Mucosa of descending colon (tissue), 3 donors: ENCODE measurements at regions not wholly inside any gene's neighbourhood (a gene's known extent, or its start where the extent isn't known, plus 50 kb on each side); places are given as distances from the start of the nearest gene placed in this dataset.

Source experiments
- ATAC-seq: fragments of 200-7000 bp; cut with Tn5 transposase; one replicate; pipeline ENCODE4 v1.9.1; 2020; ENCODE audit warnings: mild to moderate bottlenecking, moderate library complexity
- DNase-seq, 3 donors: peaks; one replicate each; pipeline ENCODE4 v3.0.0-alpha.2; 2020
- H3K36me3 ChIP-seq: fragments of 200-600 bp; one replicate; pipeline ENCODE4 v1.8.0; 2021; ENCODE audit warnings: low read depth, mild to moderate bottlenecking
- H3K4me1 ChIP-seq: fragments of 200-600 bp; one replicate; pipeline ENCODE4 v1.8.0; 2021; ENCODE audit warnings: low read depth, mild to moderate bottlenecking
- H3K4me3 ChIP-seq: fragments of 200-600 bp; one replicate; pipeline ENCODE4 v1.8.0; 2021; ENCODE audit warnings: mild to moderate bottlenecking
- H3K9me3 ChIP-seq: fragments of 200-600 bp; one replicate; pipeline ENCODE4 v1.8.0; 2021; ENCODE audit warnings: mild to moderate bottlenecking
- CTCF ChIP-seq: fragments of 200-600 bp; IDR thresholded peaks from one replicate; pipeline ENCODE4 v1.8.0; 2022; ENCODE audit warnings: antibody characterized with exemption, mild to moderate bottlenecking
- intact Hi-C, 2 donors: fragments of 100-400 bp; cut with DNase I in 1 of 2; cut with micrococcal nuclease in 1 of 2; formaldehyde crosslinking; loops; one replicate each; pipeline versions ENCODE4 v1.11.0 to v1.11.1; 2022; cut with DNase I, micrococcal nuclease
- donor health status: DM: no; HTN: no; CAD: no; lungs with moderate emphysema.
- donor health status: DM: no; HTN: no; CAD: no.
- donor health status: DM: no; HTN: yes; CAD: no.

- H3K9me3 ChIP-seq = no peaks in the 10 kb centered on the region
- no peak overlapping the region for H3K4me3 ChIP-seq
- DNase-seq = no peak
- no peaks in the 10 kb centered on the region for H3K36me3 ChIP-seq
- no peaks in the 10 kb centered on the region for H3K4me1 ChIP-seq
- intact Hi-C loops = no loop called here
- ATAC-seq = no peak
- TF ChIP-seq CTCF = no peak
Measured at GRCh38 chrX:6849716-6850414, 297.6 kb upstream of the STS start.

- TF ChIP-seq CTCF = no peak
- H3K4me1 ChIP-seq = no peaks in the 10 kb centered on the region
- H3K9me3 ChIP-seq = no peaks in the 10 kb centered on the region
- intact Hi-C loops = no loop called here
- H3K4me3 ChIP-seq = no peak overlapping the region
- DNase-seq = no peak
- H3K36me3 ChIP-seq = no peaks in the 10 kb centered on the region
- no peak for ATAC-seq
Measured at GRCh38 chrX:6832619-6833018, 297.7 kb upstream of the VCX3A start.

GRCh38 chrX:6826856-6827255 lies 291.9 kb upstream of the VCX3A start:
- no peaks in the 10 kb centered on the region for H3K9me3 ChIP-seq
- no peaks in the 10 kb centered on the region for H3K4me1 ChIP-seq
- H3K36me3 ChIP-seq = no peaks in the 10 kb centered on the region
- DNase-seq (no peak), ATAC-seq (no peak)
- intact Hi-C loops = no loop called here
- H3K4me3 ChIP-seq = no peak overlapping the region
- no peak for TF ChIP-seq CTCF

- Histone ChIP-seq H3K9me3 (no peaks in the 10 kb centered on the region), H3K4me3 (no peak overlapping the region), H3K4me1 (no peaks in the 10 kb centered on the region), H3K36me3 (no peaks in the 10 kb centered on the region)
- intact Hi-C loops = no loop called here
- TF ChIP-seq CTCF = no peak
- peak; percentile 60 for ATAC-seq
- peak in 1 of 3 donors; percentile 1 for DNase-seq
Measured at GRCh38 chrX:6821730-6822129, 286.8 kb upstream of the VCX3A start.

- DNase-seq (no peak), ATAC-seq (no peak)
- TF ChIP-seq CTCF = no peak
- H3K9me3 ChIP-seq = no peaks in the 10 kb centered on the region
- no peak overlapping the region for H3K4me3 ChIP-seq
- no peaks in the 10 kb centered on the region for H3K36me3 ChIP-seq
- H3K4me1 ChIP-seq = no peaks in the 10 kb centered on the region
- intact Hi-C loops = no loop called here
Measured at GRCh38 chrX:6813836-6814370, 279.0 kb upstream of the VCX3A start.
